OCI-LY1 (cell line): ENCODE measurements at regions not wholly inside any gene's neighbourhood (a gene's known extent, or its start where the extent isn't known, plus 50 kb on each side); places are given as distances from the start of the nearest gene placed in this dataset.

Experiments used
- H2AFZ ChIP-seq: fragments of 200-600 bp; sonication (generic), shearing (Covaris generic); 2 replicates; pipeline ENCODE4 v1.6.0; 2014; ENCODE audit warnings: antibody characterized with exemption, mild to moderate bottlenecking, low read length
- H3F3A ChIP-seq: fragments of 200-600 bp; sonication (generic), shearing (Covaris generic); 2 replicates; pipeline ENCODE4 v1.6.0; 2014; ENCODE audit warnings: mild to moderate bottlenecking, antibody characterized with exemption, low read length, moderate library complexity; ENCODE audit not compliant: insufficient read depth
- H3K27ac ChIP-seq: fragments of 200-600 bp; sonication (generic); 2 replicates; pipeline ENCODE4 v1.5.1; 2014; ENCODE audit warnings: low read length, mixed run types, mild to moderate bottlenecking, low read depth; ENCODE audit not compliant: poor library complexity, severe bottlenecking
- H3K27me3 ChIP-seq: fragments of 200-600 bp; sonication (generic); 2 replicates; pipeline ENCODE4 v1.6.0; 2014; ENCODE audit warnings: antibody characterized with exemption, mild to moderate bottlenecking, low read length, moderate library complexity; ENCODE audit not compliant: insufficient read depth
- H3K36me3 ChIP-seq: fragments of 200-600 bp; sonication (generic); 2 replicates; pipeline ENCODE4 v1.6.1; 2014; ENCODE audit warnings: mild to moderate bottlenecking, antibody characterized with exemption, low read length, moderate library complexity, mixed read lengths; ENCODE audit not compliant: insufficient read depth
- H3K4me1 ChIP-seq: fragments of 200-600 bp; sonication (generic); 2 replicates; pipeline ENCODE4 v1.5.1; 2014; ENCODE audit warnings: mild to moderate bottlenecking, low read length, moderate library complexity; ENCODE audit not compliant: insufficient read depth, severe bottlenecking
- H3K4me2 ChIP-seq: fragments of 200-600 bp; sonication (generic), shearing (Covaris generic); 2 replicates; pipeline ENCODE4 v1.6.1; 2014; ENCODE audit warnings: low read length
- H3K4me3 ChIP-seq: fragments of 200-600 bp; sonication (generic); 2 replicates; pipeline ENCODE4 v1.5.1; 2014; ENCODE audit warnings: low read length, low read depth, mild to moderate bottlenecking, mixed read lengths; ENCODE audit not compliant: poor library complexity, severe bottlenecking
- H3K79me2 ChIP-seq: fragments of 200-600 bp; shearing (Covaris generic); 2 replicates; pipeline ENCODE4 v1.6.1; 2016; ENCODE audit warnings: mixed run types, low read length, mixed read lengths; ENCODE audit not compliant: insufficient read depth
- H3K9ac ChIP-seq: fragments of 200-600 bp; sonication (generic), shearing (Covaris generic); 2 replicates; pipeline ENCODE4 v1.6.1; 2014; ENCODE audit warnings: mild to moderate bottlenecking, low read length, mixed read lengths
- H3K9me2 ChIP-seq: fragments of 200-600 bp; sonication (generic), shearing (Covaris generic); 2 replicates; pipeline ENCODE4 v1.6.1; 2014; ENCODE audit warnings: low read depth, mild to moderate bottlenecking, low read length, mixed read lengths
- H3K9me3 ChIP-seq: fragments of 200-600 bp; shearing (Covaris generic); 2 replicates; pipeline ENCODE4 v1.6.1; 2014; ENCODE audit warnings: low read length, mixed read lengths
- H4K20me1 ChIP-seq: fragments of 200-600 bp; sonication (generic), shearing (Covaris generic); 2 replicates; pipeline ENCODE4 v1.6.0; 2016; ENCODE audit warnings: mild to moderate bottlenecking, low read length; ENCODE audit not compliant: insufficient read depth
- CTCF ChIP-seq: fragments of 200-600 bp; sonication (generic), shearing (Covaris generic); IDR thresholded peaks from 2 replicates; pipeline ENCODE4 v1.5.1; 2017; ENCODE audit warnings: mild to moderate bottlenecking, antibody characterized with exemption, low read length, moderate library complexity, mixed read lengths
- EZH2 ChIP-seq: fragments of 200-600 bp; sonication (generic), shearing (Covaris generic); IDR thresholded peaks from 2 replicates; pipeline ENCODE4 v1.8.0; 2017; ENCODE audit warnings: borderline replicate concordance, mixed run types, mild to moderate bottlenecking, antibody characterized with exemption, low read length, moderate library complexity, mixed read lengths

GRCh38 chr4:125837493-125838201, 522.9 kb downstream of the FAT4 start:
- Histone ChIP-seq H3K9ac (no peak overlapping the region), H4K20me1 (no peaks in the 10 kb centered on the region)

GRCh38 chr4:125838202-125838601, 523.4 kb downstream of the FAT4 start:
- H3K9ac ChIP-seq, result no peak overlapping the region

More at GRCh38 chr4:125837493-125838201, 522.9 kb downstream of the FAT4 start:
- TF ChIP-seq EZH2, result no peak
- TF ChIP-seq CTCF, result no peak
- no peaks in the 10 kb centered on the region for H3K36me3 ChIP-seq
- H3K9me2 ChIP-seq, result no peaks in the 10 kb centered on the region
- H3K4me2 ChIP-seq, result no peak overlapping the region
- no peaks in the 10 kb centered on the region for H3F3A ChIP-seq
- no peak overlapping the region for H3K27ac ChIP-seq
- H3K4me1 ChIP-seq, result no peaks in the 10 kb centered on the region
- no peaks in the 10 kb centered on the region for H3K27me3 ChIP-seq
- H3K79me2 ChIP-seq, result no peaks in the 10 kb centered on the region
- H3K9me3 ChIP-seq, result no peaks in the 10 kb centered on the region
- no peak overlapping the region for H2AFZ ChIP-seq
- H3K4me3 ChIP-seq, result no peak overlapping the region

GRCh38 chr4:125838924-125839323, 524.2 kb downstream of the FAT4 start:
- Histone ChIP-seq H2AFZ (no peak overlapping the region), H3K9me3 (no peaks in the 10 kb centered on the region), H3F3A (no peaks in the 10 kb centered on the region), H3K9me2 (no peaks in the 10 kb centered on the region), H3K4me1 (no peaks in the 10 kb centered on the region), H3K36me3 (no peaks in the 10 kb centered on the region), H4K20me1 (no peaks in the 10 kb centered on the region), H3K27ac (no peak overlapping the region), H3K79me2 (no peaks in the 10 kb centered on the region), H3K4me2 (no peak overlapping the region), H3K9ac (no peak overlapping the region), H3K4me3 (no peak overlapping the region), H3K27me3 (no peaks in the 10 kb centered on the region)
- no peak for TF ChIP-seq CTCF
- no peak for TF ChIP-seq EZH2

More at GRCh38 chr4:125838202-125838601, 523.4 kb downstream of the FAT4 start:
- Histone ChIP-seq H3K4me3 (no peak overlapping the region), H3K4me2 (no peak overlapping the region), H3K9me2 (no peaks in the 10 kb centered on the region), H3K27me3 (no peaks in the 10 kb centered on the region), H2AFZ (no peak overlapping the region), H3K4me1 (no peaks in the 10 kb centered on the region), H3K9me3 (no peaks in the 10 kb centered on the region), H3K36me3 (no peaks in the 10 kb centered on the region), H3K27ac (no peak overlapping the region), H4K20me1 (no peaks in the 10 kb centered on the region), H3F3A (no peaks in the 10 kb centered on the region), H3K79me2 (no peaks in the 10 kb centered on the region)
- no peak for TF ChIP-seq CTCF
- no peak for TF ChIP-seq EZH2
